ENCODE measurements at regions not wholly inside any gene's neighbourhood (a gene's known extent, or its start where the extent isn't known, plus 50 kb on each side); places are given as distances from the start of the nearest gene placed in this dataset.

DNA sequence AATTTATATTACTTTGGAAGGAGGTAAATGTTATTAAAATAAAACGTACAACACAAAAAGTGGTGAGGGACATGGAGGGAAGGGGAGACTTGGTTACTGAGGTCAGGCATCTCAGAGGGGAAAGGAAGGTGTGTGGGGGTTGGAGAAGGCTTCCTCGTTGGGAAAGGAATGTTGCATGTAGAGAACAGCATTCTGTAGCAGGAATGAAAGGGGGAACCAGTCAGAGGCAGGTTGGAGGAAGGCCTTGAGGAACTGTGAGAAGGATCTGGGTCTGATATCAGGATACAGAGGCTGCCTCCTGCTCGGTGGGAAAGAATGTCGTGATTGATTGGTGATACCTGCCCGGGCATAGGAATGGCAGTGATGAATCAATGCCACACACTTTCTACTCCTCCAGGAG, 103.3 kb upstream of the ZFHX3 start:
- DNase-seq (no peak), ATAC-seq (no peak)
- H3K36me3 Mint-ChIP-seq (ENCODE audit: low read depth), result no peaks in the 10 kb centered on the region
- ChIA-PET POLR2A (no interaction called here), CTCF (no interaction called here)
- no peaks in the 10 kb centered on the region for H3K9me3 Mint-ChIP-seq (ENCODE audit: insufficient read depth)
- H3K4me3 Mint-ChIP-seq, result no peak overlapping the region
- H3K27me3 Mint-ChIP-seq (ENCODE audit: low read depth), result peaks cover 11% of the 10 kb centered on the region
- no peaks in the 10 kb centered on the region for H3K4me1 Mint-ChIP-seq (ENCODE audit: low read depth)
- no peak overlapping the region for H3K27ac Mint-ChIP-seq

DNA sequence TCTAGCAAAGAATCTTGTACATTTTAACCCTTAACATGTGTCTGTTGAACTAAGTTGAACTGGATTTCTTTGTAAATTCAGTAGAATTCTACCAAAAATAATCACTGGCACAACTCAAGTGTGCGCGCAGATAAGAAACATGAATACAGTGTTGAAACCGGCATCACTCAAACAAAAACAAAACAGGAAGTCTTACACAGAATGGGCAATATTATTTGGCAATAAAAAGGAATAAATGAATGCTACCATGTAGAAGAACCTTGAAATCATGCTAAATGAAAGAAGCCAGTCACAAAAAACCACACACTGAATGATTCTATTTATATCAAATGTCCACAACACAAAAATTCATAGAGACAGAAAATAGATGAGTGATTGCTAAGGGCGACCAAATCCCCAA, 102.9 kb upstream of the ZFHX3 start:
- ChIA-PET POLR2A (no interaction called here), CTCF (no interaction called here)
- Mint-ChIP-seq H3K4me3 (no peak overlapping the region), H3K9me3 (ENCODE audit: insufficient read depth) (no peaks in the 10 kb centered on the region), H3K27me3 (ENCODE audit: low read depth) (peaks cover 11% of the 10 kb centered on the region), H3K4me1 (ENCODE audit: low read depth) (no peaks in the 10 kb centered on the region), H3K27ac (no peak overlapping the region), H3K36me3 (ENCODE audit: low read depth) (no peaks in the 10 kb centered on the region)
- ATAC-seq (no peak), DNase-seq (no peak)

DNA sequence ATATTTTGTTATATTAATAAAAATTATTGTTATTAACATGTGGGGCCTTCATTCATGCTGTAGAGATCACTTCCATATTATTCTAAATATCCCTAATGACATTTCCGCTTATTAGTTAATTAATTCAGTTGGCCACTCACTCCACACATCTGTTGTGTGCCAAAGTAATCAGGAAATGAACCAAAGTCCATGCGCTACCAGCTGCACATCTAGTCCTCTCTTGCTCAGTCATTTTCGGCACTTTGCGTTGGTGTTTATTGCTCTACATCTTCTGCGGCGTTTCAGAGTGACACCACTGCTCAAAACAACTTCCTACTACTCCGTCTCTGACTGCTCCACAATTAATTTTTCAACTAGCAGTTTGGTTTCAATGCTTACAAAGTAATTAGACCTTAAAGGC, 101.4 kb upstream of the ZFHX3 start:
- ChIA-PET POLR2A (no interaction called here), CTCF (no interaction called here)
- ATAC-seq, result no peak
- Mint-ChIP-seq H3K27me3 (ENCODE audit: low read depth) (peaks cover 8% of the 10 kb centered on the region), H3K4me3 (no peak overlapping the region), H3K27ac (no peak overlapping the region), H3K36me3 (ENCODE audit: low read depth) (no peaks in the 10 kb centered on the region), H3K4me1 (ENCODE audit: low read depth) (no peaks in the 10 kb centered on the region), H3K9me3 (ENCODE audit: insufficient read depth) (no peaks in the 10 kb centered on the region)
- DNase-seq, result no peak

DNA sequence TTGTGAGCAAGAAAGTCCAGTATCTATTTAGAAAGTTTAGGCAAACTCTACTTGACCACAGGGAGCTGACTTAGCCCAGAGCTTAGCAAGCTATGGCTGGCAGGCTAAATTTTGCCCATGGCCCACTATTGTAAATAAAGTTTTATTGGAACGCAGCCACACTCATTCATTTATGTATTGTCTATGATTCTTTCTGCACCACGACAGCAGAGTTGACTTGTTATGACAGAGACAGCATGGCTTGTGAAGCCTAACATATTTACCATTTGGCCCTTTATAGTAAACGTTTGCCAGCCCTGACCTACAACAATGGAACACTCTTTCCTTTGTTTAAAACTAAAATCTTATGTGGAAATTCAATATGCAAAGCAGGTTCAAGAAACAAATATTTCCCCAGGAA, 100.0 kb upstream of the ZFHX3 start:
- no peak overlapping the region for H3K27ac Mint-ChIP-seq
- ChIA-PET CTCF (no interaction called here), POLR2A (no interaction called here)
- ATAC-seq (no peak), DNase-seq (no peak)
- no peaks in the 10 kb centered on the region for H3K36me3 Mint-ChIP-seq (ENCODE audit: low read depth)
- no peak overlapping the region for H3K4me3 Mint-ChIP-seq
- H3K9me3 Mint-ChIP-seq (ENCODE audit: insufficient read depth), result no peaks in the 10 kb centered on the region
- H3K27me3 Mint-ChIP-seq (ENCODE audit: low read depth), result peaks cover 4% of the 10 kb centered on the region
- H3K4me1 Mint-ChIP-seq (ENCODE audit: low read depth), result no peaks in the 10 kb centered on the region

DNA sequence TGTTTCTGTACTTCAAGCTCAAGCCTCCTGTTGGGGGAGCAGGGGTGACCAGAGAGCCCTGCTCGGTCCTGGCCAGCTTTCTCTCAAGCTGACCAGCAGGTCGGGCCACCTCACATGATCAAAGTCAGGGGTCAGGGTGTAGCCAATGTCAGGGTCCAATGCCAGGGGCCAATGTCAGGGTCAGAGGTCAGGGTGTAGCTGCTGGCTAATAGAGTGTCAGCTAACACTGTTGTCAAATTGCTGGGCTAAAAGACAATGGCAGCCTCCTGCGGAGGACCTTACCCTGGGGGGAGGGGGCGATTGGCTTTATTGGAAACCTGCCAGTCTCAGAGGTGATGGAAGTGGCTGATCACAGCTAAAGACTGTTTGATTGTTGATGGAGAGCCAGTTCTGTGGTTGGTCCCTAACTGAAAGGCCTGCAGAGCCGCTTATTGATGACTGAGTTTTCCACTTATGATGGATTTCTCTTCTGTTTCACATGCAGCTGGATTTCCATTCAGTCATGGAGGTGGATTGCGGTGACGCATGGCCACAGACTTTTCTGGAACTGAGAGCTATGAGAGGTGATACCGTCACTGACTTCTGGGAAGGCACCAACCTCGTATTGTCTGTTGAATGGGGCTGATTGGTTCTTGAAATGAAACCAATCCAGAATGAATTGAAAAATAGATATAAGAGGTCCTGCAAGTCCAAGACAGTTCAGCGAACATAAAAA, 97.4 kb upstream of the ZFHX3 start:
- CTCF ChIA-PET, result no interaction called here
- Mint-ChIP-seq H3K27ac (no peak overlapping the region), H3K4me3 (no peak overlapping the region)

DNA sequence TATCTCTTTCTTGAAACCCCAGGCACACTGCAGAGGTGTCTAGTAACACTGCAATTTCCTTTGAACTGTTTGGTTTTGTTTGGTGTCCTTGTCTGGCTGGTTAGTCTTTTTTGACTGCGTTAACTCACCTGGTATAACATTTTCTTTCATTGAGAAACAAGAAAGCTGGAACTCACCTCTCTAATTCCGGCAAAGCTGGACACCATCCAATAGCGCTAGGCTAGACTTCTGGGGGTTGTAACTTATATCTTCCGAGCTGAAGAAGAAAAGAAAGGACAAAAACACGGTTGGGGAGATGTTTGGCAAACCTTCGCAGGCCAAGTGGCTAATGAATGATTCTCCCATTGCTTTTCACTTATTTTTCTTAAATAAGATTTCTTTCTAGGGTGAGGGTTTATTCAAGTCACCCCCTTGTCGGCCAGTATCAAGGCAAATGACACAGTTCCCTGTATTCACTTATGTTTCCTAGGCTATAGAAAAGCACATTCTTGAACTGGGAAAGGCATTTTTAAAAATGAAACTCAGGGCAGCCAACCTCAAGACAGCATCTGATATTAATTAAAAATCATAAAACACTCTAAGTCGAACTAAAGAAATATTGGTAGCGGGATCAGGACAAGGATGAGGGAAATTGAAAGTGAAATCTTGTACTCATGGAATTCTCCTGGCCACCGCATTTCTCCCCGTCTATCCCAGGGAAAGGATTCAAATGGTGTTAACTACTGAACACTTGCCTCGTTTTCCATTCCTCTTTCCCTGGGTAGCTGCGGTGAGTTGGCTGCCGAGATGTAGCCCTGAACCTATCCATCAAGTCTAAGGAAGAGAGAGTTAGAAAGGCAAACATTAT, 95.9 kb upstream of the ZFHX3 start:
- Mint-ChIP-seq H3K27ac (no peak overlapping the region), H3K27me3 (ENCODE audit: low read depth) (peaks cover 4% of the 10 kb centered on the region), H3K9me3 (ENCODE audit: insufficient read depth) (no peaks in the 10 kb centered on the region), H3K36me3 (ENCODE audit: low read depth) (no peaks in the 10 kb centered on the region), H3K4me1 (ENCODE audit: low read depth) (no peaks in the 10 kb centered on the region), H3K4me3 (no peak overlapping the region)
- ATAC-seq (no peak), DNase-seq (no peak)
- CTCF ChIA-PET, result no interaction called here
- POLR2A ChIA-PET, result no interaction called here

More for the DNA sequence above, 97.4 kb upstream of the ZFHX3 start:
- Mint-ChIP-seq H3K4me1 (ENCODE audit: low read depth) (no peaks in the 10 kb centered on the region), H3K9me3 (ENCODE audit: insufficient read depth) (no peaks in the 10 kb centered on the region), H3K36me3 (ENCODE audit: low read depth) (no peaks in the 10 kb centered on the region), H3K27me3 (ENCODE audit: low read depth) (peaks cover 4% of the 10 kb centered on the region)
- no peak for DNase-seq
- POLR2A ChIA-PET, result no interaction called here
- no peak for ATAC-seq

DNA sequence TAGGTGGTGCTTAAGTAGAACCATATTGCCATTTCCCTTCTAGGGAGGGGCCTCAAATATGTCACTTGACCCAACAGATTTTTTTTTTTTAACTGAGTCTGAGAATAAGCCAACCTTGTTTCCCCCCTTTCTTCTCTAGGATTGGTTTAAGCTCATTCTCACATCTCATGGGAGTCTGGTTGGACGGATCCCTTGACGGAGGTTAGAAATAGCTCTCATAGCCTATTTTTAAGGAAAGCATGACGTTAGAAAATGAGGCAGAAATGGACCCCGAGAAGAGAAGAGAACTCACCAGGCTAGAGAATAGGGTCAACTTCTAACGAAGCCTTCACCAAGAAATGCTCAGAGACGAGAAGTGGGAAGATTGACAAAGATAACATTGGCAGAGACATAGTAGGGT, 95.1 kb upstream of the ZFHX3 start:
- Mint-ChIP-seq H3K4me3 (no peak overlapping the region), H3K27me3 (ENCODE audit: low read depth) (peaks cover 4% of the 10 kb centered on the region), H3K9me3 (ENCODE audit: insufficient read depth) (no peaks in the 10 kb centered on the region), H3K27ac (no peak overlapping the region), H3K4me1 (ENCODE audit: low read depth) (no peaks in the 10 kb centered on the region), H3K36me3 (ENCODE audit: low read depth) (no peaks in the 10 kb centered on the region)
- POLR2A ChIA-PET, result no interaction called here
- CTCF ChIA-PET, result no interaction called here
- ATAC-seq (no peak), DNase-seq (no peak)

DNA sequence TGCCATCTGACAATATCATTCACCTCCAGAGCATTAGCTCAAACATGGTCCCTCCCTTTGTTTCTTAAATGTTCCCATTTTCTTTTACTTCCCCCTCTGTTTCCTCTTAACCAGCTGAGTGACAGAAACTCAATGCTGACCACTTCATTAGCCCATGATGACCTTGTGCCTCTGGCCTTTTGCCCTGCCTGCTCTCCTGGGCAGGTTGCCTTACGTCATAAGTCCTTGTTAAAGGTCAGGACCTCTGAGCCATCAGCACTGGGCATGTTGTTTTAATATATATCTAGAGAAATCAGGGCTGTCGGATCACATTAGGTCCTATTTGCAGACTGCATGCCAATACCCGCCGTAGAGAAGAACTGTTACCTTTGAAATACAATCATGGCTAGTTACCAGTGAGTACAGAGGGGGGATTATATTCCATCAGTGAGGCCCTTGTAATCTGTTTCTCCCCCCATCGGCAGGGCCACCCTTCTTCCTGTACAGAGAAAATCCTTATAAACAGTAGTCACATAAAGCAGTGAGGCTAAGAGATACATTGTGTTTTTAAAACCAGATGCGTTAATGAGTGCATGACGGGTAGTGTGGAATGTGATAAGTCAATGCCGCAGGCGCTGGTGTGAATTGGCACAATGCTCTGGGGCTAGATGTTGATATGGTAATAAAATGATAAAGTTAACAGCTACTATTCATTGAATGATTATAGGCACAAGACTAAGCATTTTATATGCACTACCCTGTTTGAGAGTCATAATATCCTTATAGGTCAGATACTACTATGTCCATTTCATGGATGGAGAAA, 94.3 kb upstream of the ZFHX3 start:
- H3K27me3 Mint-ChIP-seq (ENCODE audit: low read depth), result peaks cover 4% of the 10 kb centered on the region
- no peak for ATAC-seq
- no peaks in the 10 kb centered on the region for H3K9me3 Mint-ChIP-seq (ENCODE audit: insufficient read depth)
- H3K27ac Mint-ChIP-seq, result no peak overlapping the region
- ChIA-PET CTCF (no interaction called here), POLR2A (no interaction called here)
- no peak overlapping the region for H3K4me3 Mint-ChIP-seq
- DNase-seq, result no peak
- no peaks in the 10 kb centered on the region for H3K36me3 Mint-ChIP-seq (ENCODE audit: low read depth)
- no peaks in the 10 kb centered on the region for H3K4me1 Mint-ChIP-seq (ENCODE audit: low read depth)

DNA sequence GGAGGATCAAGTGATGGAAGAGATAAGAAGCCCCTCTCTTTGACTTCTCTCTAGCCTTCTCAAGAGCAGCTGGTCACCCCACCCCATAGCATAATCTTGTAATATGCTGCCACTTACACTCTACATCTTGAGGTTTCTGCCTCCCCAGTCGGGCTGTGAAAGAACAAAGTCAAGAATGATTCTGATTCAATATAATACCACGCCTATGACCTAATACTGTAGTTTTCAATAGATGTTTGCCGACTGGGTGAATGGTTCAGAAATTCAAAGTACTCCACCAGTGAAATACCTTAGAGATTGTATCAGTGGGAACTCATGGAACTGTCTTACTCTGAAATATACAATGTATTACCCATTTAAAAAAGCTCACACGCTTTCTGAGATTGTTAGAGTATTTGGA, 93.0 kb upstream of the ZFHX3 start:
- H3K27ac Mint-ChIP-seq, result no peak overlapping the region
- CTCF ChIA-PET, result no interaction called here
- H3K9me3 Mint-ChIP-seq (ENCODE audit: insufficient read depth), result no peaks in the 10 kb centered on the region
- no peaks in the 10 kb centered on the region for H3K4me1 Mint-ChIP-seq (ENCODE audit: low read depth)
- DNase-seq (no peak), ATAC-seq (no peak)
- POLR2A ChIA-PET, result no interaction called here
- H3K27me3 Mint-ChIP-seq (ENCODE audit: low read depth), result peaks cover 4% of the 10 kb centered on the region
- no peaks in the 10 kb centered on the region for H3K36me3 Mint-ChIP-seq (ENCODE audit: low read depth)
- no peak overlapping the region for H3K4me3 Mint-ChIP-seq

DNA sequence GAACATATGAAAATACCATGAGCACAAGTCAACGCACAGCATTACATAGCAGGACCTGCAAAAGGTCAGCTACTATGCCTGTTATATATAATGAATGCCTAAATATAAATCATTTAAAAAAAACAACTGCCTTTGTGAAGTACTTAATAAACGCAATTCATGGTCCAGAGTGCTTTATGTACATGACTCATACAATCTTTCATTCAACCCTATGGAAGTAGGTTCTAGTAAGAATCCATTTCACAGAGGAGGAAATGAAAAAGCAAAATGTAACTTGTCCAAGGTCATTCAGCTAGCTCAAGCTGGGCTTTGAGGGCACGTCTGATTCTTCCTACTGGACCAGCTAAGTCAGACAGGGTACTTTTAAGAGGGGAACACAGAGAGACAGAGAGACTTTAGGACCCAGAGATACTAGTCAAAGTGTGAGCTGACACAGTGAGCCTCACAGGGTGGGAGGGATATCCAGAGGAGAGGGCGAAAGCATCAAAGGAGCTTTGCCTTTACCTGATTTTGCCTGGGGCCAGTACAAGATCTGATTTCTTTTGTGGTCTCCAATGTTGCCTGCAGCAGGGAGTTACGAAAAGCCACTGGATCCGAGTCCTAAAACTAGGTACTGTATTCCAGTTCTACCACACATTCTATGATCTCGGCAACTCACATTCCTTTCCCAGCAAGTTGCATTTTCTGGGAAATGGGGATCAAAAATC, 83.4 kb upstream of the ZFHX3 start:
- Mint-ChIP-seq H3K27ac (no peak overlapping the region), H3K4me3 (no peak overlapping the region), H3K4me1 (ENCODE audit: low read depth) (no peaks in the 10 kb centered on the region), H3K36me3 (ENCODE audit: low read depth) (no peaks in the 10 kb centered on the region), H3K9me3 (ENCODE audit: insufficient read depth) (no peaks in the 10 kb centered on the region), H3K27me3 (ENCODE audit: low read depth) (no peaks in the 10 kb centered on the region)
- DNase-seq (no peak), ATAC-seq (no peak)
- CTCF ChIA-PET, result no interaction called here
- POLR2A ChIA-PET, result no interaction called here

DNA sequence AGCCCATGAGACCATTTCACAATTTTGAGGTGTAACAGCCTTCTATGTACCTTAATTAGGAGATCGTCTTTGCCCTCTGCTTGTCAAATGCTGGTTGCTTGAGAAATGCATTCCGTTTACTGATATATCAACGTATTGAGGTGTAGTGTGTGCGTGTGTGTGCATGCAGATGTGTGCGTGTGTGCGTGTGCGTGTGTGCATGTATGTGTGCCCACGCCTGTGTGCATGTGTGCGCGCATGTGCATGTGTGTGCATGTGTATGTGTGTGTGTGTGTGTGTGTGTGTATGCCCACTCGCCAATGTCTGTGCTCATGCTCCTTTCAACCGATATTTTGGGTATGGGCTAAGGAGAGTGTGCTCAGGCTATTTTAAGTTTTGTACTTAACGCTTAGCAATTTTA, 81.5 kb upstream of the ZFHX3 start:
- ChIA-PET CTCF (no interaction called here), POLR2A (no interaction called here)
- Mint-ChIP-seq H3K4me3 (no peak overlapping the region), H3K27ac (no peak overlapping the region), H3K27me3 (ENCODE audit: low read depth) (no peaks in the 10 kb centered on the region), H3K4me1 (ENCODE audit: low read depth) (no peaks in the 10 kb centered on the region), H3K36me3 (ENCODE audit: low read depth) (no peaks in the 10 kb centered on the region), H3K9me3 (ENCODE audit: insufficient read depth) (no peaks in the 10 kb centered on the region)
- ATAC-seq (no peak), DNase-seq (no peak)

DNA sequence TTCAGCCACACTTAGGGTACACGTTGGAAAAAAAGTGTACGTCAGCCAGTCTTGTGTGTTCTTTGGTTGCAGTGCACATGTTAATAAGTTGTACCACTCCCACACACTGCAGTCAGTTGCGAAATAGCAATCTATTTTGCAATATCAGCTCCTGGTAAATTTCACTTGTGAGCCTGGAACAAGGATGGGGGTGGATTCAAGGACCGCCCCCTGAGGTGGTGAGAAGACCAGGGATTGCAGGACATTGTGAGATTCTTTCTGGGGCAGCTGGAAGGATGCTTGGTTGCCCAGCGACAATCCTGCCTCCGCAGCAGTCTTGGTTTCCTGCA, 78.6 kb upstream of the ZFHX3 start:
- peaks cover 11% of the 10 kb centered on the region for H3K4me1 Mint-ChIP-seq (ENCODE audit: low read depth)
- POLR2A ChIA-PET, result no interaction called here
- H3K27me3 Mint-ChIP-seq (ENCODE audit: low read depth), result no peaks in the 10 kb centered on the region
- CTCF ChIA-PET, result no interaction called here
- no peaks in the 10 kb centered on the region for H3K36me3 Mint-ChIP-seq (ENCODE audit: low read depth)
- no peak for ATAC-seq
- H3K4me3 Mint-ChIP-seq, result no peak overlapping the region
- DNase-seq, result no peak
- no peaks in the 10 kb centered on the region for H3K9me3 Mint-ChIP-seq (ENCODE audit: insufficient read depth)
- H3K27ac Mint-ChIP-seq, result no peak overlapping the region
